ENCODE measurements at regions not wholly inside any gene's neighbourhood (a gene's known extent, or its start where the extent isn't known, plus 50 kb on each side); places are given as distances from the start of the nearest gene placed in this dataset.

DNA sequence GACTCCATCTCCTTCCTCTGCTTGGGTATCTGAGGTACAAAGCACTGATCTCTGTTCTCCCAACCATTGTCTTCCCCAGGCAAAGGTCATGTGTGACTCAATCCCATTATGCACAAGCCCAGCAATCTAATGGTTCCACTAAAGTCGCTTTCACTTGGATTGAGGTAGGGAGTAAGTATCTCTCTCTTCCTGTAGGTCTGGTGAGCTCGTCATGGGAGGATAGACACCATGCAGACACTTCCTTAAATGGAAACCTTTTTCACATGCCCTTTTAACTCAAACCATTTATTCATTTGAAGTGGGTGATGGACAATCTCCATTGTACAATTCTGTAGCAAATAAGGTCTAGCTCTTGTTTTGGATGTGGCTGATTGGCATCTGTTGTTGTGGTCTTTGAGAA, 245.2 kb upstream of the CLNK start:
- no peaks in the 10 kb centered on the region for H3K36me3 ChIP-seq (ENCODE audit: control insufficient read depth, insufficient read depth, low read length)
- H3K36me3 Mint-ChIP-seq: no peaks in the 10 kb centered on the region
- H3K27me3 Mint-ChIP-seq (ENCODE audit: low read depth in 2 of 2): no peaks in the 10 kb centered on the region
- no peaks in the 10 kb centered on the region for H3K4me1 ChIP-seq (ENCODE audit: control insufficient read depth, insufficient read depth, low read length)
- intact Hi-C loops (cut with micrococcal nuclease): no loop called here
- WGBS (ENCODE audit: insufficient coverage): 80% methylated on average over 1 of the region's 2 CpGs
- H3K9me3 Mint-ChIP-seq: peaks cover 0 to 2% of the 10 kb centered on the region in 2 donors
- no peak overlapping the region for H3K4me3 ChIP-seq (ENCODE audit: low read length)
- no peaks in the 10 kb centered on the region for H3K4me1 Mint-ChIP-seq
- no peaks in the 10 kb centered on the region for H3K27me3 ChIP-seq (ENCODE audit: control insufficient read depth, insufficient read depth, low read length)
- DNase-seq (no peak), ATAC-seq (no peak)
- no peak overlapping the region for H3K27ac ChIP-seq (ENCODE audit: low read length)
- TF ChIP-seq, protein P1, sequence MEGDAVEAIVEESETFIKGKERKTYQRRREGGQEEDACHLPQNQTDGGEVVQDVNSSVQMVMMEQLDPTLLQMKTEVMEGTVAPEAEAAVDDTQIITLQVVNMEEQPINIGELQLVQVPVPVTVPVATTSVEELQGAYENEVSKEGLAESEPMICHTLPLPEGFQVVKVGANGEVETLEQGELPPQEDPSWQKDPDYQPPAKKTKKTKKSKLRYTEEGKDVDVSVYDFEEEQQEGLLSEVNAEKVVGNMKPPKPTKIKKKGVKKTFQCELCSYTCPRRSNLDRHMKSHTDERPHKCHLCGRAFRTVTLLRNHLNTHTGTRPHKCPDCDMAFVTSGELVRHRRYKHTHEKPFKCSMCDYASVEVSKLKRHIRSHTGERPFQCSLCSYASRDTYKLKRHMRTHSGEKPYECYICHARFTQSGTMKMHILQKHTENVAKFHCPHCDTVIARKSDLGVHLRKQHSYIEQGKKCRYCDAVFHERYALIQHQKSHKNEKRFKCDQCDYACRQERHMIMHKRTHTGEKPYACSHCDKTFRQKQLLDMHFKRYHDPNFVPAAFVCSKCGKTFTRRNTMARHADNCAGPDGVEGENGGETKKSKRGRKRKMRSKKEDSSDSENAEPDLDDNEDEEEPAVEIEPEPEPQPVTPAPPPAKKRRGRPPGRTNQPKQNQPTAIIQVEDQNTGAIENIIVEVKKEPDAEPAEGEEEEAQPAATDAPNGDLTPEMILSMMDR (IDR thresholded peaks at IDR 0.05): no peak
- no peak overlapping the region for H3K4me3 Mint-ChIP-seq
- H3K27ac Mint-ChIP-seq: no peak overlapping the region
- no peaks in the 10 kb centered on the region for H3K9me3 ChIP-seq (ENCODE audit: control insufficient read depth, insufficient read depth, low read length)

DNA sequence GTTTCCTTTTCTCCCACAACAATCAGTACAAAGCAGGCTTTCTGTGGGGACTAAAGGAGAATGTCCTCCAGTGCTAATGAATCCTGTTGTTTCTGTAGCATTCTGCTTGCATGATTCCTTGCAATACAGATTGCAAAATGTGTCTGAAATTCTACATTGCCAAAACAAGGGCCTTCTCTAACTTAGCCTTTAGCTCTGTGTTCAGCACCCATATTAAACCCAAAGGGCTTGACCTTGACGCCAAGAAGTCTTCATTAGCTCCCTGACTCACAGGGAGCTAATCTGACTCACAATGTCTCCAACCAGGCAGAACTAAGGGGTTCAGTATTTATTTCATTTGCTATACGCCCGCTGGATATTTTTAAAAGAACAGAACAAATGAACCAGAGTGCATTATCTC, 241.4 kb upstream of the CLNK start:
- H3K9me3 ChIP-seq (ENCODE audit: control insufficient read depth, insufficient read depth, low read length): no peaks in the 10 kb centered on the region
- no peak overlapping the region for H3K27ac ChIP-seq (ENCODE audit: low read length)
- TF ChIP-seq, protein P1 (IDR thresholded peaks at IDR 0.05): no peak
- H3K4me1 Mint-ChIP-seq: no peaks in the 10 kb centered on the region
- intact Hi-C loops (cut with micrococcal nuclease): no loop called here
- H3K36me3 Mint-ChIP-seq: no peaks in the 10 kb centered on the region
- no peaks in the 10 kb centered on the region for H3K9me3 Mint-ChIP-seq
- H3K36me3 ChIP-seq (ENCODE audit: control insufficient read depth, insufficient read depth, low read length): no peaks in the 10 kb centered on the region
- no peak overlapping the region for H3K4me3 ChIP-seq (ENCODE audit: low read length)
- ATAC-seq: no peak
- no peaks in the 10 kb centered on the region for H3K27me3 ChIP-seq (ENCODE audit: control insufficient read depth, insufficient read depth, low read length)
- H3K4me1 ChIP-seq (ENCODE audit: control insufficient read depth, insufficient read depth, low read length): no peaks in the 10 kb centered on the region
- DNase-seq: no peak
- 83% methylated on average over 3 of the region's 3 CpGs for WGBS (ENCODE audit: insufficient coverage)
- no peaks in the 10 kb centered on the region for H3K27me3 Mint-ChIP-seq (ENCODE audit: low read depth in 2 of 2)
- no peak overlapping the region for H3K27ac Mint-ChIP-seq
- no peak overlapping the region for H3K4me3 Mint-ChIP-seq

DNA sequence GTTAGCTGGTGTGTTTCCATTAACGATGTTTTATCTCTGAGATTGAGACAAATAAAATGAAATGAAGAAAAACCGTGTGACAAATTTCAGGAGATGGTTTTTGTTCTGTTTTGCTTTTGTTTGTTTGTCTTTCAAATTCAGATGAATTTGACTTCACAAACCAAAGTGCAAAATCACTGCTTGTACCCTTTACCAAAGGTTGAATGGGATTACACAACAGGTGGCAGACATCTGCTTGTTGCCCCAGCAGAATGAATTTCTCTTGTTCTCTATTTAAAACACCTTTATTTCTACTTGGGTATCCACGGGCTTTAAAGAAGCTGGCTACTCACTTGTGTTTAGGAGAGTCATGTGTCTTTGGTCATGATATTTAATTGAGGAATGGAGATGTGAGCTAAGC, 239.7 kb upstream of the CLNK start:
- 74% methylated on average over 3 of the region's 3 CpGs for WGBS (ENCODE audit: insufficient coverage)
- DNase-seq: no peak
- no peak overlapping the region for H3K27ac Mint-ChIP-seq
- H3K36me3 Mint-ChIP-seq: no peaks in the 10 kb centered on the region
- H3K4me1 Mint-ChIP-seq: no peaks in the 10 kb centered on the region
- no peaks in the 10 kb centered on the region for H3K27me3 ChIP-seq (ENCODE audit: control insufficient read depth, insufficient read depth, low read length)
- H3K9me3 Mint-ChIP-seq: peaks cover 0 to 2% of the 10 kb centered on the region in 2 donors
- no peaks in the 10 kb centered on the region for H3K4me1 ChIP-seq (ENCODE audit: control insufficient read depth, insufficient read depth, low read length)
- H3K36me3 ChIP-seq (ENCODE audit: control insufficient read depth, insufficient read depth, low read length): no peaks in the 10 kb centered on the region
- H3K27me3 Mint-ChIP-seq (ENCODE audit: low read depth in 2 of 2): peaks cover 2 to 6% of the 10 kb centered on the region in 2 donors
- TF ChIP-seq, protein P1 (IDR thresholded peaks at IDR 0.05): no peak
- H3K4me3 ChIP-seq (ENCODE audit: low read length): no peak overlapping the region
- H3K27ac ChIP-seq (ENCODE audit: low read length): no peak overlapping the region
- H3K4me3 Mint-ChIP-seq: no peak overlapping the region
- intact Hi-C loops (cut with micrococcal nuclease): no loop called here
- no peak for ATAC-seq
- no peaks in the 10 kb centered on the region for H3K9me3 ChIP-seq (ENCODE audit: control insufficient read depth, insufficient read depth, low read length)

DNA sequence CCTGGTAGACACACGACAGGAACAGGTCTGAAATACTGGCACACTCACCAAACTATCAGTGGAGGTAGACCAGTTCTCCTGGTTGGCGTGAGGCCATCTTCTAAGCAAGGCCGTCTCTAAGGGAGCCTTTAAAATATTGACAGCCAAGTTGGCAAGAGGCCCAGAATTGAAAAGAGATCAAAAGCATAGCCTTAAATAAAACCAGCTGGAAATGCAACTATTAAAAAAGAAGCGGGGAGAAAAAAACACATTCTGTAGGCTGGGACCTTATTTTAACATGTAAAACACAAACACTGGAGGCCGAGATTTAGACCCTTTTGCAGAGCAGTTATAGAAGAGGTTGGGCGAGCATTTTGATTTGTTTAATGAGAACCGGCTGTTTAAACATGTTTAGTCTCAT, 233.0 kb upstream of the CLNK start:
- no peak overlapping the region for H3K4me3 Mint-ChIP-seq
- ATAC-seq: no peak
- no peaks in the 10 kb centered on the region for H3K27me3 ChIP-seq (ENCODE audit: control insufficient read depth, insufficient read depth, low read length)
- peaks cover 5 to 12% of the 10 kb centered on the region in 2 donors for H3K27me3 Mint-ChIP-seq (ENCODE audit: low read depth in 2 of 2)
- TF ChIP-seq, protein P1 (IDR thresholded peaks at IDR 0.05): no peak
- intact Hi-C loops (cut with micrococcal nuclease): no loop called here
- no peak overlapping the region for H3K27ac ChIP-seq (ENCODE audit: low read length)
- H3K9me3 Mint-ChIP-seq: peaks cover 0 to 2% of the 10 kb centered on the region in 2 donors
- H3K4me1 Mint-ChIP-seq: no peaks in the 10 kb centered on the region
- no peaks in the 10 kb centered on the region for H3K36me3 ChIP-seq (ENCODE audit: control insufficient read depth, insufficient read depth, low read length)
- 90% methylated on average over 7 of the region's 7 CpGs for WGBS (ENCODE audit: insufficient coverage)
- no peaks in the 10 kb centered on the region for H3K9me3 ChIP-seq (ENCODE audit: control insufficient read depth, insufficient read depth, low read length)
- no peak overlapping the region for H3K4me3 ChIP-seq (ENCODE audit: low read length)
- no peaks in the 10 kb centered on the region for H3K36me3 Mint-ChIP-seq
- no peak overlapping the region for H3K27ac Mint-ChIP-seq
- no peaks in the 10 kb centered on the region for H3K4me1 ChIP-seq (ENCODE audit: control insufficient read depth, insufficient read depth, low read length)
- no peak for DNase-seq
